Duodenal mucosa (tissue), 2 donors: ENCODE measurements at regions not wholly inside any gene's neighbourhood (a gene's known extent, or its start where the extent isn't known, plus 50 kb on each side); places are given as distances from the start of the nearest gene placed in this dataset.
"Not testable (repeated sequence)": the region's sequence is repeated elsewhere in the genome, so short reads cannot be mapped to it uniquely, and the experiment has no call there.

Experiments
- H3K27ac ChIP-seq: one replicate; pipeline ENCODE4 v1.7.0; 2013; ENCODE audit warnings: low read depth, low read length
- H3K27me3 ChIP-seq, 2 donors: one replicate each; pipeline ENCODE4 v1.7.0; 2013; ENCODE audit warnings: low read length in 2 of 2, control low read depth in 1 of 2; ENCODE audit not compliant: insufficient read depth in 2 of 2, control insufficient read depth in 1 of 2
- H3K36me3 ChIP-seq, 2 donors: one replicate each; pipeline ENCODE4 v1.7.0; 2013; ENCODE audit warnings: low read length in 2 of 2, control low read depth in 1 of 2; ENCODE audit not compliant: insufficient read depth in 2 of 2, control insufficient read depth in 1 of 2
- H3K4me1 ChIP-seq, 2 donors: one replicate each; pipeline ENCODE4 v1.7.0; 2013; ENCODE audit warnings: low read length in 2 of 2, control low read depth in 1 of 2; ENCODE audit not compliant: insufficient read depth in 2 of 2, control insufficient read depth in 1 of 2
- H3K4me3 ChIP-seq, 2 donors: one replicate each; pipeline ENCODE4 v1.7.0; 2013; ENCODE audit warnings: low read length in 2 of 2, low read depth in 1 of 2
- H3K9ac ChIP-seq, 2 donors: one replicate each; pipeline ENCODE4 v1.7.0; 2013; ENCODE audit warnings: low read length in 2 of 2, low read depth in 1 of 2
- H3K9me3 ChIP-seq, 2 donors: one replicate each; pipeline ENCODE4 v1.7.0; 2013; ENCODE audit warnings: low read length in 2 of 2, control low read depth in 1 of 2; ENCODE audit not compliant: control insufficient read depth in 1 of 2

GRCh38 chr1:194802572-194802971, 1616.2 kb upstream of the B3GALT2 start:
- Histone ChIP-seq H3K27ac (no peak overlapping the region), H3K4me1 (no peaks in the 10 kb centered on the region), H3K9ac (no peak overlapping the region), H3K27me3 (no peaks in the 10 kb centered on the region), H3K4me3 (no peak overlapping the region), H3K36me3 (no peaks in the 10 kb centered on the region), H3K9me3 (no peaks in the 10 kb centered on the region)

- Histone ChIP-seq H3K36me3 (no peaks in the 10 kb centered on the region), H3K27me3 (no peaks in the 10 kb centered on the region), H3K9me3 (peaks cover 0 to 4% of the 10 kb centered on the region in 2 donors), H3K9ac (no peak overlapping the region), H3K4me1 (no peaks in the 10 kb centered on the region), H3K27ac (no peak overlapping the region), H3K4me3 (no peak overlapping the region)
These were observed 1609.6 kb upstream of the B3GALT2 start for GRCh38 chr1:194795917-194796593.

GRCh38 chr1:194787001-194787400, 1600.6 kb upstream of the B3GALT2 start:
- H3K36me3 ChIP-seq = no peaks in the 10 kb centered on the region
- H3K4me1 ChIP-seq = no peaks in the 10 kb centered on the region

GRCh38 chr1:194786027-194786426, 1599.6 kb upstream of the B3GALT2 start:
- Histone ChIP-seq H3K27ac (no peak overlapping the region), H3K4me3 (no peak overlapping the region), H3K27me3 (no peaks in the 10 kb centered on the region), H3K4me1 (no peaks in the 10 kb centered on the region), H3K9ac (no peak overlapping the region), H3K9me3 (no peaks in the 10 kb centered on the region), H3K36me3 (no peaks in the 10 kb centered on the region)

More at GRCh38 chr1:194787001-194787400, 1600.6 kb upstream of the B3GALT2 start:
- no peaks in the 10 kb centered on the region for H3K9me3 ChIP-seq
- H3K4me3 ChIP-seq = no peak overlapping the region
- H3K27ac ChIP-seq = no peak overlapping the region
- H3K27me3 ChIP-seq = no peaks in the 10 kb centered on the region
- H3K9ac ChIP-seq = no peak overlapping the region

GRCh38 chr1:194776657-194777056, 1590.2 kb upstream of the B3GALT2 start:
- Histone ChIP-seq H3K36me3 (no peaks in the 10 kb centered on the region), H3K4me1 (no peaks in the 10 kb centered on the region), H3K27ac (no peak overlapping the region), H3K9me3 (peaks cover 0 to 2% of the 10 kb centered on the region in 2 donors), H3K9ac (no peak overlapping the region), H3K27me3 (no peaks in the 10 kb centered on the region), H3K4me3 (no peak overlapping the region)

- Histone ChIP-seq H3K9ac (no peak overlapping the region), H3K4me3 (no peak overlapping the region), H3K4me1 (no peaks in the 10 kb centered on the region), H3K27ac (no peak overlapping the region), H3K36me3 (no peaks in the 10 kb centered on the region), H3K27me3 (no peaks in the 10 kb centered on the region), H3K9me3 (no peaks in the 10 kb centered on the region)
These were observed 1588.1 kb upstream of the B3GALT2 start for GRCh38 chr1:194774535-194774934.

GRCh38 chr1:194755241-194755994, 1569.0 kb upstream of the B3GALT2 start:
- Histone ChIP-seq H3K9ac (no peak overlapping the region), H3K4me3 (no peak overlapping the region), H3K27me3 (no peaks in the 10 kb centered on the region), H3K4me1 (no peaks in the 10 kb centered on the region), H3K9me3 (no peaks in the 10 kb centered on the region), H3K36me3 (no peaks in the 10 kb centered on the region), H3K27ac (no peak overlapping the region)

- H3K9me3 ChIP-seq, H3K4me1 ChIP-seq, H3K27ac ChIP-seq, H3K9ac ChIP-seq, H3K27me3 ChIP-seq, H3K4me3 ChIP-seq, H3K36me3 ChIP-seq: not testable (repeated sequence)
These were observed 1552.4 kb upstream of the B3GALT2 start for GRCh38 chr1:194738843-194739242.

GRCh38 chr1:194734970-194735369, 1548.6 kb upstream of the B3GALT2 start:
- Histone ChIP-seq H3K36me3 (no peaks in the 10 kb centered on the region), H3K4me1 (no peaks in the 10 kb centered on the region), H3K9ac (no peak overlapping the region), H3K9me3 (no peaks in the 10 kb centered on the region), H3K4me3 (no peak overlapping the region), H3K27me3 (no peaks in the 10 kb centered on the region), H3K27ac (no peak overlapping the region)

GRCh38 chr1:194731025-194731424, 1544.6 kb upstream of the B3GALT2 start:
- no peak overlapping the region for H3K4me3 ChIP-seq
- H3K27ac ChIP-seq = no peak overlapping the region
- H3K9ac ChIP-seq = no peak overlapping the region
- H3K4me1 ChIP-seq = no peaks in the 10 kb centered on the region
- H3K9me3 ChIP-seq = no peaks in the 10 kb centered on the region
- no peaks in the 10 kb centered on the region for H3K36me3 ChIP-seq
- no peaks in the 10 kb centered on the region for H3K27me3 ChIP-seq
